ENCODE measurements at regions not wholly inside any gene's neighbourhood (a gene's known extent, or its start where the extent isn't known, plus 50 kb on each side); places are given as distances from the start of the nearest gene placed in this dataset.

DNA sequence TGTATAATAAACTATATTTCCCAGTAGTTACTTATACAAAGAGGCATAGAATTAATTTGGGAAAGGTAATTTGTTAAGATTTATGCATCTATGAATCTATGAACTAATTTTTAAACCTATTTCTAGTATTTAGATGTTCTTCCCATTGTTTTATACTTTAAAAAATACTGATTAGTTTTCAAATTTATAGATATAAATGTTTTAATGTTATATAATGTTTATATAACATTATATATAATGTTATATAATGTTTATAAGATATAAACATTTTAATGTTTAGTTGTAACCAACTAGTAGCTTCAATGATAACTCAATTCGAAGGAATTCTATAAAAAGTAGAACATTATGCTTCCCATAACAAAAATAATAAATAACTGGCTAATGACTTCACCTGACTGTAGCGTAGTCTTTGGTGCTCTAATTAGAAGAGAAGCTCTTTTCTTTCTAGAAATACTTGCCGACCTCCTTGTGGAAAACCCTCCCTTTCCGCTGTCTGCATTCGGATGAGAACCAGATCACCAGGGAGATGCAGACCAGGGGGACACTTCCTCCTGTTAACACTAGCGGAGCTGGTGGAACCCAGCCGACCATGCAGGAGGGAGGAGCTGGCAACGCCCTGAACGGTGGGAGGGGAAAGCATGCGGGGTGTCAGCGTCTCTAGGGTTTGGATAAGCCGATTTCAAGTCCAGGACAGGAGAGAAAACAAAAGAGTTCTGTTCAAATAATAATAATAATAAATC lies 158.4 kb downstream of the OR2B2 start:
- TF ChIP-seq, protein P1, sequence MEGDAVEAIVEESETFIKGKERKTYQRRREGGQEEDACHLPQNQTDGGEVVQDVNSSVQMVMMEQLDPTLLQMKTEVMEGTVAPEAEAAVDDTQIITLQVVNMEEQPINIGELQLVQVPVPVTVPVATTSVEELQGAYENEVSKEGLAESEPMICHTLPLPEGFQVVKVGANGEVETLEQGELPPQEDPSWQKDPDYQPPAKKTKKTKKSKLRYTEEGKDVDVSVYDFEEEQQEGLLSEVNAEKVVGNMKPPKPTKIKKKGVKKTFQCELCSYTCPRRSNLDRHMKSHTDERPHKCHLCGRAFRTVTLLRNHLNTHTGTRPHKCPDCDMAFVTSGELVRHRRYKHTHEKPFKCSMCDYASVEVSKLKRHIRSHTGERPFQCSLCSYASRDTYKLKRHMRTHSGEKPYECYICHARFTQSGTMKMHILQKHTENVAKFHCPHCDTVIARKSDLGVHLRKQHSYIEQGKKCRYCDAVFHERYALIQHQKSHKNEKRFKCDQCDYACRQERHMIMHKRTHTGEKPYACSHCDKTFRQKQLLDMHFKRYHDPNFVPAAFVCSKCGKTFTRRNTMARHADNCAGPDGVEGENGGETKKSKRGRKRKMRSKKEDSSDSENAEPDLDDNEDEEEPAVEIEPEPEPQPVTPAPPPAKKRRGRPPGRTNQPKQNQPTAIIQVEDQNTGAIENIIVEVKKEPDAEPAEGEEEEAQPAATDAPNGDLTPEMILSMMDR (IDR thresholded peaks at IDR 0.05), result no peak
- no peak for TF ChIP-seq POLR2A (IDR thresholded peaks at IDR 0.05)

All from adrenal gland (tissue), 5 donors.